ENCODE measurements at regions not wholly inside any gene's neighbourhood (a gene's known extent, or its start where the extent isn't known, plus 50 kb on each side); places are given as distances from the start of the nearest gene placed in this dataset.
"Not testable (repeated sequence)": the region's sequence is repeated elsewhere in the genome, so short reads cannot be mapped to it uniquely, and the experiment has no call there.

GRCh38 chr9:2263665-2264064 is 248.5 kb downstream of the SMARCA2 start:
- Histone ChIP-seq H3K9ac (ENCODE audit: low read depth, low read length) (no peak overlapping the region), H3K27ac (ENCODE audit: low read length) (no peak overlapping the region), H3K4me3 (ENCODE audit: low read length) (no peak overlapping the region), H3K4me1 (ENCODE audit: insufficient read depth, low read length) (no peaks in the 10 kb centered on the region), H3K9me3 (ENCODE audit: insufficient read depth, low read depth, low read length) (no peaks in the 10 kb centered on the region), H3K27me3 (ENCODE audit: insufficient read depth, low read length) (no peaks in the 10 kb centered on the region), H3K36me3 (ENCODE audit: insufficient read depth, low read depth, low read length) (no peaks in the 10 kb centered on the region)

DNA sequence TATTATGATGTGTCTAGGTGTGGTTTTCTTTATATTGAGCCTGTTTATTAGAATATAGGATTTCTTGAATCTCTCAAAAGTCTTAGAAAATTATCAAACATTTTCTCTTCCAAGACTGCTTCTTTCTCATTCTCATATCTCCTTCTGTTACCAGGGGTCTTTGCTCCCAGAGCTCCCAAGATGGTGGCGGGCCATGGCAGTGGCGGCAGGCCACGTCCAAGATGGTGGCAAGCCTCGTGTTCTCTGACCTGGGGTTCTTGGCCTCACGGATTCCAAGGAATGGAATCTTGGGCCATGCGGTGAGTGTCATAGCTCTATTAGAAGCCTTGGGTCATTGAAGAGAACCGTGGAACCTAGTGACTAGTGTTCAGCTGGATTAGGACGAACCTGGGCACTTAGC is 248.9 kb downstream of the SMARCA2 start:
- Histone ChIP-seq H3K27ac (ENCODE audit: low read length) (no peak overlapping the region), H3K9ac (ENCODE audit: low read depth, low read length) (no peak overlapping the region), H3K36me3 (ENCODE audit: insufficient read depth, low read depth, low read length) (no peaks in the 10 kb centered on the region), H3K9me3 (ENCODE audit: insufficient read depth, low read depth, low read length) (no peaks in the 10 kb centered on the region), H3K27me3 (ENCODE audit: insufficient read depth, low read length) (no peaks in the 10 kb centered on the region), H3K4me3 (ENCODE audit: low read length) (no peak overlapping the region), H3K4me1 (ENCODE audit: insufficient read depth, low read length) (no peaks in the 10 kb centered on the region)

DNA sequence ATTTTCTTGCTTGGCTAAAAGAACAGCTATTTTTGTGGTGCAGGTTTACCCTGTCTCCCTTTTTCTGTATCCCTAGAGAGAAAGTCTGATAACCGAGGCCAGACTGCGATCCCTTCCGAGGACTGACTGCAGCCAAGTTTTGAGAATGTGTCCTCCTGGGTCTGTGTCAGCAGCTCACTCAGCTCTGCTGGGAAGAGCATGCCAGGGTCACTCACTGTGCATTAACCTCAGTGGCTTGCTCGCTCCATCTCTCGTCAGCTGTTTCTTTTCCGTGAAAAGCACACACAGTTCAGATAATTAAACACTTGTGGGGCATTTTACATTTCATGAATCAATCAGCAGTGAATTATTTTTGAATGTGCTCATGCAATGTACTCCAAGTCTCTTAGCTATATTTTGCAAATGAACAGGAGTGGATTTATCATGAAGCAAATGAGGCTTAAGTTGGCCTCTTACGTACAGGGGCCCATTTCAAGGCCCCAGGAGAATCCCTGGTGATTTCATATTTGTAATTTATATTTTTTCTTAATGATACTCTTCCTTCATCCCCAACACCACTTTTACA is 252.1 kb downstream of the SMARCA2 start:
- Histone ChIP-seq H3K27ac (ENCODE audit: low read length) (no peak overlapping the region), H3K36me3 (ENCODE audit: insufficient read depth, low read depth, low read length) (no peaks in the 10 kb centered on the region), H3K27me3 (ENCODE audit: insufficient read depth, low read length) (no peaks in the 10 kb centered on the region), H3K4me1 (ENCODE audit: insufficient read depth, low read length) (no peaks in the 10 kb centered on the region), H3K9ac (ENCODE audit: low read depth, low read length) (no peak overlapping the region), H3K4me3 (ENCODE audit: low read length) (no peak overlapping the region), H3K9me3 (ENCODE audit: insufficient read depth, low read depth, low read length) (no peaks in the 10 kb centered on the region)

GRCh38 chr9:2269778-2270177 is 254.6 kb downstream of the SMARCA2 start:
- H3K27ac ChIP-seq (ENCODE audit: low read length): no peak overlapping the region
- no peak overlapping the region for H3K4me3 ChIP-seq (ENCODE audit: low read length)
- no peak overlapping the region for H3K9ac ChIP-seq (ENCODE audit: low read depth, low read length)
- H3K27me3 ChIP-seq (ENCODE audit: insufficient read depth, low read length): no peaks in the 10 kb centered on the region
- H3K36me3 ChIP-seq (ENCODE audit: insufficient read depth, low read depth, low read length): no peaks in the 10 kb centered on the region
- H3K9me3 ChIP-seq (ENCODE audit: insufficient read depth, low read depth, low read length): no peaks in the 10 kb centered on the region
- H3K4me1 ChIP-seq (ENCODE audit: insufficient read depth, low read length): no peaks in the 10 kb centered on the region; the same call in 1 of the 2 replicates

DNA sequence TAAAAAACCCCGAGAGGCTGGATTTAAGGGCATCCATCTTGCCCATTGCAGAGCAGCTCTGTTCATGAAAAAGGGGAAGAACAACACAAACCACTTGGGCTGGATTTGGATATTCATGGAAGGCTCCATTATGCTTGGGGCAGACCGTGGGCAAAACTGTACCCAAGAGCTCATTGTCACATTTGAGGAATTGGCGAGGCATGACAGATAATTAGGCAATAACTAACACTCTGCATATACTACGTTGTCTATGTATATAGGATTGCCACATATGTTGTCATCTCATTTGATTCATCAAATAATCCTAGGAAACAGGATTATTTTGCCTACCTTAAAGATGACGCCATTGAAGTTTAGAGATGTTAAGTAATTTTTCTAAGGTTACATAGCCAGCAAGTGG is 255.4 kb downstream of the SMARCA2 start:
- Histone ChIP-seq H3K9me3 (ENCODE audit: insufficient read depth, low read depth, low read length) (no peaks in the 10 kb centered on the region), H3K36me3 (ENCODE audit: insufficient read depth, low read depth, low read length) (no peaks in the 10 kb centered on the region), H3K9ac (ENCODE audit: low read depth, low read length) (no peak overlapping the region), H3K27ac (ENCODE audit: low read length) (no peak overlapping the region), H3K4me1 (ENCODE audit: insufficient read depth, low read length) (peaks cover 3% of the 10 kb centered on the region; the same call in 1 of the 2 replicates), H3K4me3 (ENCODE audit: low read length) (no peak overlapping the region), H3K27me3 (ENCODE audit: insufficient read depth, low read length) (no peaks in the 10 kb centered on the region)

- H3K36me3 ChIP-seq (ENCODE audit: insufficient read depth, low read depth, low read length): no peaks in the 10 kb centered on the region
- H3K4me3 ChIP-seq (ENCODE audit: low read length): no peak overlapping the region
- no peaks in the 10 kb centered on the region for H3K9me3 ChIP-seq (ENCODE audit: insufficient read depth, low read depth, low read length)
- H3K27ac ChIP-seq (ENCODE audit: low read length): no peak overlapping the region
- no peak overlapping the region for H3K9ac ChIP-seq (ENCODE audit: low read depth, low read length)
- H3K27me3 ChIP-seq (ENCODE audit: insufficient read depth, low read length): no peaks in the 10 kb centered on the region
- H3K4me1 ChIP-seq (ENCODE audit: insufficient read depth, low read length): peaks cover 3% of the 10 kb centered on the region; the same call in 1 of the 2 replicates
These were observed 256.3 kb downstream of the SMARCA2 start for GRCh38 chr9:2271426-2271825.

DNA sequence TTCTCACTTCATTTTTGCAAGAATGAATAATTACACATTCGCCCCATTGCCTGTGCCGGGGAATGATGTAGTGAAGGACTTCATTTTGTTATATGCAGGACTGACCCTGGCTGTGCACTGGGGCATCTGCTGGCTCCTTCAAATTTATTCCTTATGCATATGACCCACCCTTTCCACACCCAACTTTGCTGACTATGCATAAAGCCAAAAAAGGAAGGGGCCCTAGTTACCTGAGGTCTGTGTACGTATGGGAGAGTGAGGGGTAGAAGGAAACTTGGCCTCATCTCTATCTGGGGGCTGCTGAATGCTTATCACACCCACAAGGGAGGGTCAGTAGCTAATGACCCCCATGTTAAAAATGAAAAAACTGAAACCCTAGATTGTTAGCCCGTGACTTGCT is 259.6 kb downstream of the SMARCA2 start:
- H3K4me3 ChIP-seq (ENCODE audit: low read length): no peak overlapping the region
- no peaks in the 10 kb centered on the region for H3K36me3 ChIP-seq (ENCODE audit: insufficient read depth, low read depth, low read length)
- H3K27me3 ChIP-seq (ENCODE audit: insufficient read depth, low read length): no peaks in the 10 kb centered on the region
- no peaks in the 10 kb centered on the region for H3K9me3 ChIP-seq (ENCODE audit: insufficient read depth, low read depth, low read length)
- peaks cover 3% of the 10 kb centered on the region; the same call in 1 of the 2 replicates for H3K4me1 ChIP-seq (ENCODE audit: insufficient read depth, low read length)
- H3K27ac ChIP-seq (ENCODE audit: low read length): no peak overlapping the region
- H3K9ac ChIP-seq (ENCODE audit: low read depth, low read length): no peak overlapping the region

- Histone ChIP-seq H3K27ac (ENCODE audit: low read length) (no peak overlapping the region), H3K4me1 (ENCODE audit: insufficient read depth, low read length) (peaks cover 3% of the 10 kb centered on the region; the same call in 1 of the 2 replicates), H3K9me3 (ENCODE audit: insufficient read depth, low read depth, low read length) (no peaks in the 10 kb centered on the region), H3K4me3 (ENCODE audit: low read length) (peak overlapping the region; percentile 10; the same call in 1 of the 2 replicates), H3K9ac (ENCODE audit: low read depth, low read length) (peak overlapping the region; percentile 20; the same call in 1 of the 2 replicates), H3K36me3 (ENCODE audit: insufficient read depth, low read depth, low read length) (no peaks in the 10 kb centered on the region), H3K27me3 (ENCODE audit: insufficient read depth, low read length) (no peaks in the 10 kb centered on the region)
These were observed 261.1 kb downstream of the SMARCA2 start for GRCh38 chr9:2276296-2276695.

DNA sequence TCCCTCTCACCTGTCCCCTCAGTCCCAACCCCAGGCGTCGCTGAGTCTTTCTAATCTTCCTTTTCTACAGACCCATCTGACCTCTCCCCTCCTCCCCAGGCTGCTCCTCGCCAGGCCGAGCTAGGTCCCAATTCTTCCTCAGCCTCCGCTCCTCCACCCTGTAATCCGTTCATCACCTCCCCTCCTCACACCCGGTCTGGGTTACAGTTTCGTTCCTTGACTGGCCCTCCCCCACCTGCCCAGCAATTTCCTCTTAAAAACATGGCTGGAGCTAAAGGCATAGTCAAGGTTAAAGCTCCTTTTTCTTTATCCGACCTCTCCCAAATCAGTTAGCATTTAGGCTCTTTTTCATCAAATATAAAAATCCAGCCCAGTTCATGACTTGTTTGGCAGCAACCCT is 262.0 kb downstream of the SMARCA2 start:
- not testable (repeated sequence) for H3K9ac ChIP-seq (ENCODE audit: low read depth, low read length); H3K36me3 ChIP-seq (ENCODE audit: insufficient read depth, low read depth, low read length); H3K9me3 ChIP-seq (ENCODE audit: insufficient read depth, low read depth, low read length); H3K27ac ChIP-seq (ENCODE audit: low read length); H3K27me3 ChIP-seq (ENCODE audit: insufficient read depth, low read length)
- Histone ChIP-seq H3K4me1 (ENCODE audit: insufficient read depth, low read length) (peaks cover 11% of the 10 kb centered on the region; the same call in 1 of the 2 replicates), H3K4me3 (ENCODE audit: low read length) (peak overlapping the region; percentile 10; the same call in 1 of the 2 replicates)

DNA sequence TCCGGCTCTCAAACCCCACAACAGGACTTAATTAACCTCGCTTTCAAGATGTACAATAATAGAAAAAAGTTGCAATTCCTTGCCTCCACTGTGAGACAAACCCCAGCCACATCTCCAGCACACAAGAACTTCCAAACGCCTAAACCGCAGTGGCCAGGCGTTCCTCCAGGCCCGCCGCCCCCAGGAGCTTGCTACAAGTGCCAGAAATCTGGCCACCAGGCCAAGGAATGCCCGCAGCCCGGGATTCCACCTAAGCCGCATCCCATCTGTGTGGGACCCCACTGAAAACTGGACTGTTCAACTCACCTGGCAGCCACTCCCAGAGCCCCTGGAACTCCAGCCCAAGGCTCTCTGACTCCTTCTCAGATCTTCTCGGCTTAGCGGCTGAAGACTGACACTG is 262.5 kb downstream of the SMARCA2 start:
- not testable (repeated sequence) for H3K27ac ChIP-seq (ENCODE audit: low read length); H3K9ac ChIP-seq (ENCODE audit: low read depth, low read length); H3K36me3 ChIP-seq (ENCODE audit: insufficient read depth, low read depth, low read length); H3K4me3 ChIP-seq (ENCODE audit: low read length); H3K27me3 ChIP-seq (ENCODE audit: insufficient read depth, low read length); H3K9me3 ChIP-seq (ENCODE audit: insufficient read depth, low read depth, low read length)
- H3K4me1 ChIP-seq (ENCODE audit: insufficient read depth, low read length): peaks cover 15% of the 10 kb centered on the region; the same call in 1 of the 2 replicates

GRCh38 chr9:2279138-2279537 is 264.0 kb downstream of the SMARCA2 start:
- H3K9me3 ChIP-seq (ENCODE audit: insufficient read depth, low read depth, low read length): not testable (repeated sequence)

DNA sequence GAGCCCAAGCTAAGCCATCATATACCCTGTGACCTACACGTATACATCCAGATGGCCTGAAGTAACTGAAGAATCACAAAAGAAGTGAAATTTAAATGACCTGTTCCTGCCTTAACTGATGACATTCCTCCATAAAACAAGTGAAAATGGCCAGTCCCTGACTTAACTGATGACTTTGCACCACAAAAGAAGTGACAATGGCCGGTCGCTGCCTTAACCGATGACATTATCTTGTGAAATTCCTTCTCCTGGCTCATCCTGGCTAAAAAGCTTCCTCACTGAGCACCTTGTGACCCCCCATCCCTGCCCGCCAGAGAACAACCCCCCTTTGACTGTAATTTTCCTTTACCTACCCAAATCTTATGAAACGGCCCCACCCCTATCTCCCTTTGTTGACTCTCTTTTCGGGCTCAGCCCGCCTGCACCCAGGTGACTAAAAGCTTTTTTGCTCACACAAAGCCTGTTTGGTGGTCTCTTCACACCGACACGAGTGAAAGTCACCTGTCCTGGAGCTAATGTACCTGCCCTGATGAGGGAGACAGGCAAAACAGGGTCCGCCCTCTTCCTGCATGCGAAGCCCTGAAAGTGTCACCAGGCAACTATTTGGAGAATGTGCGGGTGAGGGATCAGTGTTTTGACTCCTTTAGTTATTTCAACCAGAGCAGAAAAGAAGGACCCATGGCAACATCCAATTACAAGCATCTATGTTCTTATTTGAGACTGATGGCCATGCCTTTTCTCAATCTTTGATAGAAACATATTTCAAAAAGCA is 266.1 kb downstream of the SMARCA2 start:
- H3K9ac ChIP-seq (ENCODE audit: low read depth, low read length): peak overlapping the region; percentile 72
- no peaks in the 10 kb centered on the region for H3K27me3 ChIP-seq (ENCODE audit: insufficient read depth, low read length)
- H3K9me3 ChIP-seq (ENCODE audit: insufficient read depth, low read depth, low read length): no peaks in the 10 kb centered on the region
- H3K36me3 ChIP-seq (ENCODE audit: insufficient read depth, low read depth, low read length): no peaks in the 10 kb centered on the region
- H3K4me3 ChIP-seq (ENCODE audit: low read length): peak overlapping the region; percentile 34; the same call in 1 of the 2 replicates
- peaks cover 33% of the 10 kb centered on the region; the same call in 1 of the 2 replicates for H3K4me1 ChIP-seq (ENCODE audit: insufficient read depth, low read length)
- H3K27ac ChIP-seq (ENCODE audit: low read length): peak overlapping the region; percentile 81

More at GRCh38 chr9:2279138-2279537, 264.0 kb downstream of the SMARCA2 start:
- H3K27me3 ChIP-seq (ENCODE audit: insufficient read depth, low read length); H3K4me3 ChIP-seq (ENCODE audit: low read length); H3K36me3 ChIP-seq (ENCODE audit: insufficient read depth, low read depth, low read length); H3K9ac ChIP-seq (ENCODE audit: low read depth, low read length); H3K27ac ChIP-seq (ENCODE audit: low read length): not testable (repeated sequence)
- H3K4me1 ChIP-seq (ENCODE audit: insufficient read depth, low read length): peaks cover 27% of the 10 kb centered on the region; the same call in 1 of the 2 replicates
